ENCODE measurements at regions not wholly inside any gene's neighbourhood (a gene's known extent, or its start where the extent isn't known, plus 50 kb on each side); places are given as distances from the start of the nearest gene placed in this dataset.

GRCh38 chr13:73492811-73493210 is 434.0 kb downstream of the KLF5 start:
- no peak for TF ChIP-seq REST (IDR thresholded peaks at IDR 0.05; ENCODE audit: borderline replicate concordance)
- TF ChIP-seq CTCF (IDR thresholded peaks at IDR 0.05; ENCODE audit: poor library complexity, severe bottlenecking) = no peak
- no peak for TF ChIP-seq EP300 (conservative IDR thresholded peaks at IDR 0.05; ENCODE audit: poor library complexity, severe bottlenecking)
- no peak for TF ChIP-seq POLR2AphosphoS5 (IDR thresholded peaks at IDR 0.05)
- no peak for TF ChIP-seq SMC3 (conservative IDR thresholded peaks at IDR 0.05; ENCODE audit: poor library complexity)
- no peak for TF ChIP-seq MXI1 (conservative IDR thresholded peaks at IDR 0.05; ENCODE audit: poor library complexity, severe bottlenecking)
- no peak for TF ChIP-seq EZH2 (IDR thresholded peaks at IDR 0.05; ENCODE audit: borderline replicate concordance, insufficient read depth, low read length, poor library complexity, severe bottlenecking)

Data from neural cell (in vitro differentiated cells).